ENCODE measurements at regions not wholly inside any gene's neighbourhood (a gene's known extent, or its start where the extent isn't known, plus 50 kb on each side); places are given as distances from the start of the nearest gene placed in this dataset.

- ATAC-seq (no peak; a peak in 1 of 6 replicates), DNase-seq (ENCODE audit: low read depth in 1 of 2, low spot score in 1 of 2) (no peak), FAIRE-seq (no peak)
- WGBS (ENCODE audit: missing lambda C conversion rate), result 53% methylated on average over 9 of the region's 9 CpGs
- CTCF ChIA-PET, result interaction anchor here (0.8 kb wide), 1 partner anchor 11 kb away, joined by 3 read pairs; no protein-coding TSS in a partner anchor
- H3K27ac ChIP-seq, result no peak overlapping the region
- H3K4me3 ChIP-seq, result no peak overlapping the region
- H3K4me1 ChIP-seq, result no peaks in the 10 kb centered on the region
- TF ChIP-seq, protein P1, sequence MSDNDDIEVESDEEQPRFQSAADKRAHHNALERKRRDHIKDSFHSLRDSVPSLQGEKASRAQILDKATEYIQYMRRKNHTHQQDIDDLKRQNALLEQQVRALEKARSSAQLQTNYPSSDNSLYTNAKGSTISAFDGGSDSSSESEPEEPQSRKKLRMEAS (IDR thresholded peaks at IDR 0.05), result no peak
- TF ChIP-seq FOXS1 (CRISPR knock-in tag; IDR thresholded peaks at IDR 0.05), result no peak
- TF ChIP-seq ATOH8 (CRISPR knock-in tag; IDR thresholded peaks at IDR 0.05; ENCODE audit: low read depth), result no peak
- TF ChIP-seq, protein P2, sequence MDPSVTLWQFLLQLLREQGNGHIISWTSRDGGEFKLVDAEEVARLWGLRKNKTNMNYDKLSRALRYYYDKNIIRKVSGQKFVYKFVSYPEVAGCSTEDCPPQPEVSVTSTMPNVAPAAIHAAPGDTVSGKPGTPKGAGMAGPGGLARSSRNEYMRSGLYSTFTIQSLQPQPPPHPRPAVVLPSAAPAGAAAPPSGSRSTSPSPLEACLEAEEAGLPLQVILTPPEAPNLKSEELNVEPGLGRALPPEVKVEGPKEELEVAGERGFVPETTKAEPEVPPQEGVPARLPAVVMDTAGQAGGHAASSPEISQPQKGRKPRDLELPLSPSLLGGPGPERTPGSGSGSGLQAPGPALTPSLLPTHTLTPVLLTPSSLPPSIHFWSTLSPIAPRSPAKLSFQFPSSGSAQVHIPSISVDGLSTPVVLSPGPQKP (IDR thresholded peaks at IDR 0.05; ENCODE audit: low read depth, low read length), result no peak
- TF ChIP-seq RARB (CRISPR knock-in tag; IDR thresholded peaks at IDR 0.05), result no peak
- TF ChIP-seq HMGXB4 (CRISPR knock-in tag; IDR thresholded peaks at IDR 0.05; ENCODE audit: borderline replicate concordance), result no peak
- no peak for TF ChIP-seq NR3C1 (IDR thresholded peaks at IDR 0.05)
- TF ChIP-seq SREBF2 (IDR thresholded peaks at IDR 0.05), result no peak
- TF ChIP-seq RAD21 (conservative IDR thresholded peaks at IDR 0.05 in 1 of 2, IDR thresholded peaks at IDR 0.05 in 1 of 2), result no peak
- no peak for TF ChIP-seq ESRRA (IDR thresholded peaks at IDR 0.05; ENCODE audit: borderline replicate concordance, low read length)
- TF ChIP-seq EP300 (IDR thresholded peaks at IDR 0.05), result no peak
- TF ChIP-seq HOXB5 (CRISPR knock-in tag; IDR thresholded peaks at IDR 0.05), result no peak
- no peak for TF ChIP-seq EHF (CRISPR knock-in tag; IDR thresholded peaks at IDR 0.05)
- no peak for TF ChIP-seq CTCF (IDR thresholded peaks at IDR 0.05)
- TF ChIP-seq PHF8 (IDR thresholded peaks at IDR 0.05; ENCODE audit: borderline replicate concordance, low read depth), result no peak
- no peak for TF ChIP-seq JUNB (IDR thresholded peaks at IDR 0.05)
- H3K4me2 ChIP-seq, result no peak overlapping the region
- POLR2A ChIA-PET, result no interaction called here
- H3K9me3 ChIP-seq, result no peaks in the 10 kb centered on the region
Observed at GRCh38 chr5:125190232-125191087, 444.0 kb upstream of the ZNF608 start.

GRCh38 chr5:125194883-125195282 is 448.4 kb upstream of the ZNF608 start:
- Histone ChIP-seq H3K4me1 (no peaks in the 10 kb centered on the region), H3K4me2 (no peak overlapping the region), H3K27ac (no peak overlapping the region), H3K4me3 (no peak overlapping the region), H3K9me3 (no peaks in the 10 kb centered on the region)
- ChIA-PET CTCF (no interaction called here), POLR2A (no interaction called here)
- no peak for TF ChIP-seq MAZ (IDR thresholded peaks at IDR 0.05; ENCODE audit: borderline replicate concordance, low read depth, low read length)
- TF ChIP-seq TFCP2L1 (CRISPR knock-in tag; IDR thresholded peaks at IDR 0.05), result no peak
- 64% methylated on average over 6 of the region's 6 CpGs for WGBS (ENCODE audit: missing lambda C conversion rate)
- DNase-seq (ENCODE audit: low read depth in 1 of 2, low spot score in 1 of 2) (no peak), ATAC-seq (no peak), FAIRE-seq (no peak)
